H1 (cell line): ENCODE measurements at regions not wholly inside any gene's neighbourhood (a gene's known extent, or its start where the extent isn't known, plus 50 kb on each side); places are given as distances from the start of the nearest gene placed in this dataset.

Experiments used
- BRCA1 ChIP-seq: IDR thresholded peaks from 2 replicates; pipeline ENCODE4 v1.6.1; 2012; ENCODE audit warnings: low read depth, low read length, improper control_type of control experiment
- HDAC2 ChIP-seq, 2 experiments: fragments of 300-600 bp in 1 of 2; sonication (generic) in 1 of 2; IDR thresholded peaks; 2 replicates each; pipeline ENCODE4 v1.6.1; 2011 to 2012; ENCODE audit warnings: low read depth in 2 of 2, low read length in 2 of 2, mild to moderate bottlenecking in 2 of 2, moderate library complexity in 2 of 2, borderline replicate concordance in 1 of 2, inconsistent platforms in 1 of 2
- SP2 ChIP-seq: IDR thresholded peaks from 2 replicates; pipeline ENCODE4 v1.6.1; 2012; ENCODE audit warnings: mild to moderate bottlenecking, low read length, inconsistent platforms
- TF ChIP-seq, protein P1 (sequence below): IDR thresholded peaks from 2 replicates; pipeline ENCODE4 v1.6.1; 2012; ENCODE audit warnings: inconsistent platforms
- TF ChIP-seq, protein P2 (sequence below): fragments of 300-600 bp; sonication (generic); IDR thresholded peaks from 2 replicates; pipeline ENCODE4 v1.7.1; 2012; ENCODE audit warnings: low read length, moderate library complexity, mild to moderate bottlenecking, inconsistent platforms; ENCODE audit not compliant: insufficient replicate concordance

DNA sequence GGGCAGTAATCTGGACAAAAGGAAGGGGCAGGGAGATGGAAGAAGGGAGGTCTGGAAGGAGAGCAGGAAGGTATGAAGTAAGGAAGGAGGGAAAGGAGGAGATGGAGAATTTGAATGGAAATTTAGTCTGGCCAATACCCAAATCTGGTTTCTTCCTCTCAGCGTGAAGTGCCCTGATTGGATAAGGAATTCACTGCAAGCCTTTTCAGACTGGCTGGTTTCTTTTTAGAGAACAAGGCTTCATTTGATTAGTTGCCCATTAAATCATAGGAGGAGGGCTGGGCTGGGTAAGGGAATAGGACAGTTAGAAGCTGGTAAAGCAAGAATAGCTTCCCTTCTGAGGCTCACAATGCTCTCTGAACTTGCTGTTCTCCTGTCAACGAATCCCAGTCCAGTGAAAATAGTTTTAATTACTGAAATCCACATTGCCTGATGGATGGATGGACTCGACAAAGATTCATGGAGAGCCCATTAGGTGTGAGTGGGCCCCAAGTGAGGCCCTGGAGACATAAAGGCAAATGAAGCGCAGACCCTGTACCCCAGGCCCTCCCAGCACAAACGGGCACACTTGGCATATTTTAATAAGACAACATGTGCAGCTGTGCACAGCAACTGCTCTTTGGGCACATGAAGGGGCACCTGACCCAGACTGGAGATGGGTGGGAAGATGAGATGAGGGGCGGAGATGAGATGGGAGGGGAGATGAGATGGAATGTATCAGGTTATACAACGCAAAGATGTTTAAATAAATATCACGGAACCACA, 347.1 kb upstream of the GATB start (continued):
- TF ChIP-seq, protein P1, sequence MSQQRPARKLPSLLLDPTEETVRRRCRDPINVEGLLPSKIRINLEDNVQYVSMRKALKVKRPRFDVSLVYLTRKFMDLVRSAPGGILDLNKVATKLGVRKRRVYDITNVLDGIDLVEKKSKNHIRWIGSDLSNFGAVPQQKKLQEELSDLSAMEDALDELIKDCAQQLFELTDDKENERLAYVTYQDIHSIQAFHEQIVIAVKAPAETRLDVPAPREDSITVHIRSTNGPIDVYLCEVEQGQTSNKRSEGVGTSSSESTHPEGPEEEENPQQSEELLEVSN = no peak
- TF ChIP-seq BRCA1 (no peak), HDAC2 (IDR thresholded peaks at IDR 0.05; ENCODE audit: borderline replicate concordance in 1 of 2, low read depth in 2 of 2, low read length in 2 of 2) (no peak), SP2 (no peak)
- TF ChIP-seq, protein P2, sequence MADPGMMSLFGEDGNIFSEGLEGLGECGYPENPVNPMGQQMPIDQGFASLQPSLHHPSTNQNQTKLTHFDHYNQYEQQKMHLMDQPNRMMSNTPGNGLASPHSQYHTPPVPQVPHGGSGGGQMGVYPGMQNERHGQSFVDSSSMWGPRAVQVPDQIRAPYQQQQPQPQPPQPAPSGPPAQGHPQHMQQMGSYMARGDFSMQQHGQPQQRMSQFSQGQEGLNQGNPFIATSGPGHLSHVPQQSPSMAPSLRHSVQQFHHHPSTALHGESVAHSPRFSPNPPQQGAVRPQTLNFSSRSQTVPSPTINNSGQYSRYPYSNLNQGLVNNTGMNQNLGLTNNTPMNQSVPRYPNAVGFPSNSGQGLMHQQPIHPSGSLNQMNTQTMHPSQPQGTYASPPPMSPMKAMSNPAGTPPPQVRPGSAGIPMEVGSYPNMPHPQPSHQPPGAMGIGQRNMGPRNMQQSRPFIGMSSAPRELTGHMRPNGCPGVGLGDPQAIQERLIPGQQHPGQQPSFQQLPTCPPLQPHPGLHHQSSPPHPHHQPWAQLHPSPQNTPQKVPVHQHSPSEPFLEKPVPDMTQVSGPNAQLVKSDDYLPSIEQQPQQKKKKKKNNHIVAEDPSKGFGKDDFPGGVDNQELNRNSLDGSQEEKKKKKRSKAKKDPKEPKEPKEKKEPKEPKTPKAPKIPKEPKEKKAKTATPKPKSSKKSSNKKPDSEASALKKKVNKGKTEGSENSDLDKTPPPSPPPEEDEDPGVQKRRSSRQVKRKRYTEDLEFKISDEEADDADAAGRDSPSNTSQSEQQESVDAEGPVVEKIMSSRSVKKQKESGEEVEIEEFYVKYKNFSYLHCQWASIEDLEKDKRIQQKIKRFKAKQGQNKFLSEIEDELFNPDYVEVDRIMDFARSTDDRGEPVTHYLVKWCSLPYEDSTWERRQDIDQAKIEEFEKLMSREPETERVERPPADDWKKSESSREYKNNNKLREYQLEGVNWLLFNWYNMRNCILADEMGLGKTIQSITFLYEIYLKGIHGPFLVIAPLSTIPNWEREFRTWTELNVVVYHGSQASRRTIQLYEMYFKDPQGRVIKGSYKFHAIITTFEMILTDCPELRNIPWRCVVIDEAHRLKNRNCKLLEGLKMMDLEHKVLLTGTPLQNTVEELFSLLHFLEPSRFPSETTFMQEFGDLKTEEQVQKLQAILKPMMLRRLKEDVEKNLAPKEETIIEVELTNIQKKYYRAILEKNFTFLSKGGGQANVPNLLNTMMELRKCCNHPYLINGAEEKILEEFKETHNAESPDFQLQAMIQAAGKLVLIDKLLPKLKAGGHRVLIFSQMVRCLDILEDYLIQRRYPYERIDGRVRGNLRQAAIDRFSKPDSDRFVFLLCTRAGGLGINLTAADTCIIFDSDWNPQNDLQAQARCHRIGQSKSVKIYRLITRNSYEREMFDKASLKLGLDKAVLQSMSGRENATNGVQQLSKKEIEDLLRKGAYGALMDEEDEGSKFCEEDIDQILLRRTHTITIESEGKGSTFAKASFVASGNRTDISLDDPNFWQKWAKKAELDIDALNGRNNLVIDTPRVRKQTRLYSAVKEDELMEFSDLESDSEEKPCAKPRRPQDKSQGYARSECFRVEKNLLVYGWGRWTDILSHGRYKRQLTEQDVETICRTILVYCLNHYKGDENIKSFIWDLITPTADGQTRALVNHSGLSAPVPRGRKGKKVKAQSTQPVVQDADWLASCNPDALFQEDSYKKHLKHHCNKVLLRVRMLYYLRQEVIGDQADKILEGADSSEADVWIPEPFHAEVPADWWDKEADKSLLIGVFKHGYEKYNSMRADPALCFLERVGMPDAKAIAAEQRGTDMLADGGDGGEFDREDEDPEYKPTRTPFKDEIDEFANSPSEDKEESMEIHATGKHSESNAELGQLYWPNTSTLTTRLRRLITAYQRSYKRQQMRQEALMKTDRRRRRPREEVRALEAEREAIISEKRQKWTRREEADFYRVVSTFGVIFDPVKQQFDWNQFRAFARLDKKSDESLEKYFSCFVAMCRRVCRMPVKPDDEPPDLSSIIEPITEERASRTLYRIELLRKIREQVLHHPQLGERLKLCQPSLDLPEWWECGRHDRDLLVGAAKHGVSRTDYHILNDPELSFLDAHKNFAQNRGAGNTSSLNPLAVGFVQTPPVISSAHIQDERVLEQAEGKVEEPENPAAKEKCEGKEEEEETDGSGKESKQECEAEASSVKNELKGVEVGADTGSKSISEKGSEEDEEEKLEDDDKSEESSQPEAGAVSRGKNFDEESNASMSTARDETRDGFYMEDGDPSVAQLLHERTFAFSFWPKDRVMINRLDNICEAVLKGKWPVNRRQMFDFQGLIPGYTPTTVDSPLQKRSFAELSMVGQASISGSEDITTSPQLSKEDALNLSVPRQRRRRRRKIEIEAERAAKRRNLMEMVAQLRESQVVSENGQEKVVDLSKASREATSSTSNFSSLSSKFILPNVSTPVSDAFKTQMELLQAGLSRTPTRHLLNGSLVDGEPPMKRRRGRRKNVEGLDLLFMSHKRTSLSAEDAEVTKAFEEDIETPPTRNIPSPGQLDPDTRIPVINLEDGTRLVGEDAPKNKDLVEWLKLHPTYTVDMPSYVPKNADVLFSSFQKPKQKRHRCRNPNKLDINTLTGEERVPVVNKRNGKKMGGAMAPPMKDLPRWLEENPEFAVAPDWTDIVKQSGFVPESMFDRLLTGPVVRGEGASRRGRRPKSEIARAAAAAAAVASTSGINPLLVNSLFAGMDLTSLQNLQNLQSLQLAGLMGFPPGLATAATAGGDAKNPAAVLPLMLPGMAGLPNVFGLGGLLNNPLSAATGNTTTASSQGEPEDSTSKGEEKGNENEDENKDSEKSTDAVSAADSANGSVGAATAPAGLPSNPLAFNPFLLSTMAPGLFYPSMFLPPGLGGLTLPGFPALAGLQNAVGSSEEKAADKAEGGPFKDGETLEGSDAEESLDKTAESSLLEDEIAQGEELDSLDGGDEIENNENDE = no peak
